HCT116 (cell line): ENCODE measurements at regions not wholly inside any gene's neighbourhood (a gene's known extent, or its start where the extent isn't known, plus 50 kb on each side); places are given as distances from the start of the nearest gene placed in this dataset.

Experiments used
- ATAC-seq: fragments of 200-7000 bp; cut with Tn5 transposase; 2 replicates; pipeline ENCODE4 v1.9.1; 2020; ENCODE audit warnings: mild to moderate bottlenecking, moderate library complexity
- BruUV-seq: library from RNA; stranded (reverse); fragments of 400-500 nt; replicated peaks from 2 replicates; lab custom pipeline; 2021; lab: Mats Ljungman, UMichigan
- CTCF ChIA-PET: fragments of 300-600 bp; sonication (Branson Sonifier 250); formaldehyde crosslinking; loops from one replicate; lab custom pipeline; 2021; ENCODE audit warnings: antibody characterized with exemption; lab: Charles Lee
- POLR2A ChIA-PET: fragments of 300-600, 350-600 bp; sonication (Branson Sonifier 250); formaldehyde crosslinking; loops from one replicate; lab custom pipeline; 2021; ENCODE audit warnings: antibody characterized with exemption; lab: Charles Lee
- RAD21 ChIA-PET, 2 experiments: fragments of 300-600 bp; sonication (Branson Sonifier 250); formaldehyde crosslinking; loops; one replicate each; lab custom pipeline; 2023; ENCODE audit warnings: low total read pairs in 2 of 2; ENCODE audit not compliant: uncharacterized antibody in 2 of 2, unreplicated experiment in 2 of 2, low non-redundant PET in 1 of 2; lab: Charles Lee
- DNase-seq: peaks from one replicate; pipeline ENCODE4 v3.0.0-alpha.2; 2010; ENCODE audit warnings: low read depth, low spot score
- H2AFZ ChIP-seq: fragments of 200-600 bp; shearing (Covaris generic), sonication (generic); 2 replicates; pipeline ENCODE4 v1.6.1; 2017; ENCODE audit warnings: low read depth, mixed run types, mixed read lengths, antibody characterized with exemption, low read length; ENCODE audit not compliant: poor library complexity, severe bottlenecking
- H3K27ac ChIP-seq: 2 replicates; pipeline ENCODE4 v1.5.1; 2012; ENCODE audit warnings: low read depth, low read length
- H3K27me3 ChIP-seq: fragments of 200-600 bp; sonication (generic); 2 replicates; pipeline ENCODE4 v1.6.1; 2016; ENCODE audit warnings: mixed run types, low read length, mixed read lengths; ENCODE audit not compliant: insufficient read depth
- H3K36me3 ChIP-seq, 2 experiments: fragments of 200-500 bp in 1 of 2; fragments of 200-600 bp in 1 of 2; sonication (Bioruptor generic) in 1 of 2; sonication (generic) in 1 of 2; 2 replicates each; pipeline versions ENCODE4 v1.5.1 to v1.6.1; 2014 to 2016; ENCODE audit warnings: low read length in 2 of 2, inconsistent platforms in 1 of 2, mixed read lengths in 1 of 2, mixed run types in 1 of 2; ENCODE audit not compliant: insufficient read depth in 2 of 2, control insufficient read depth in 1 of 2
- H3K4me1 ChIP-seq, 2 experiments: fragments of 200-600 bp in 1 of 2; sonication (generic) in 1 of 2; 2 replicates each; pipeline versions ENCODE4 v1.5.1 to v1.6.1; 2012 to 2017; ENCODE audit warnings: low read length in 2 of 2, inconsistent platforms in 1 of 2, mild to moderate bottlenecking in 1 of 2, mixed read lengths in 1 of 2, mixed run types in 1 of 2, moderate library complexity in 1 of 2; ENCODE audit not compliant: insufficient read depth in 2 of 2, control insufficient read depth in 1 of 2
- H3K4me2 ChIP-seq: fragments of 200-600 bp; sonication (generic); 2 replicates; pipeline ENCODE4 v1.6.1; 2017; ENCODE audit warnings: mixed run types, low read length, mixed read lengths
- H3K4me3 ChIP-seq, 2 experiments: fragments of 200-600 bp in 1 of 2; sonication (generic) in 1 of 2; replicated peaks in 1 of 2; 2 replicates each; pipeline ENCODE4 v1.5.1; 2011 to 2016; ENCODE audit warnings: low read length in 2 of 2, control low read depth in 1 of 2, low read depth in 1 of 2, mild to moderate bottlenecking in 1 of 2, mixed read lengths in 1 of 2, mixed run types in 1 of 2
- H3K79me2 ChIP-seq: fragments of 200-600 bp; sonication (generic); 2 replicates; pipeline ENCODE4 v1.6.1; 2017; ENCODE audit warnings: mild to moderate bottlenecking, mixed run types, low read length, moderate library complexity, mixed read lengths; ENCODE audit not compliant: insufficient read depth
- H3K9ac ChIP-seq: fragments of 200-600 bp; sonication (generic); 2 replicates; pipeline ENCODE4 v1.6.1; 2016; ENCODE audit warnings: low read length, mixed read lengths
- H3K9me2 ChIP-seq: fragments of 200-600 bp; sonication (generic), shearing (Covaris generic); 2 replicates; pipeline ENCODE4 v1.6.1; 2017; ENCODE audit warnings: mixed run types, mild to moderate bottlenecking, moderate library complexity; ENCODE audit not compliant: insufficient read depth
- H3K9me3 ChIP-seq, 2 experiments: fragments of 200-500 bp in 1 of 2; fragments of 200-600 bp in 1 of 2; sonication (Bioruptor generic) in 1 of 2; sonication (generic) in 1 of 2; 2 replicates each; pipeline ENCODE4 v1.6.1; 2014 to 2017; ENCODE audit warnings: low read length in 2 of 2, mixed read lengths in 2 of 2, inconsistent platforms in 1 of 2, low read depth in 1 of 2, mild to moderate bottlenecking in 1 of 2, mixed run types in 1 of 2, moderate library complexity in 1 of 2; ENCODE audit not compliant: control insufficient read depth in 1 of 2, insufficient read depth in 1 of 2
- H4K20me1 ChIP-seq: fragments of 200-600 bp; sonication (generic), shearing (Covaris generic); 2 replicates; pipeline ENCODE4 v1.6.1; 2017; ENCODE audit warnings: mixed run types, mild to moderate bottlenecking, moderate library complexity; ENCODE audit not compliant: insufficient read depth
- CBX3 ChIP-seq: IDR thresholded peaks from 2 replicates; pipeline ENCODE4 v1.6.1; 2012; ENCODE audit warnings: low read depth
- CEBPB ChIP-seq: IDR thresholded peaks from 2 replicates; pipeline ENCODE4 v1.6.1; 2012; ENCODE audit warnings: low read depth
- EGR1 ChIP-seq: IDR thresholded peaks from 2 replicates; pipeline ENCODE4 v1.6.1; 2012; ENCODE audit warnings: low read depth
- ELF1 ChIP-seq: IDR thresholded peaks from 2 replicates; pipeline ENCODE4 v1.6.1; 2012; ENCODE audit warnings: low read depth, borderline replicate concordance
- EZH2 ChIP-seq: fragments of 200-600 bp; sonication (generic); IDR thresholded peaks from 2 replicates; pipeline ENCODE4 v1.6.1; 2017; ENCODE audit warnings: antibody characterized with exemption, mixed run types
- EZH2phosphoT487 ChIP-seq: fragments of 200-600 bp; IDR thresholded peaks from 2 replicates; pipeline ENCODE4 v1.6.1; 2018; ENCODE audit warnings: antibody characterized with exemption, borderline replicate concordance
- FOSL1 ChIP-seq: IDR thresholded peaks from 2 replicates; pipeline ENCODE4 v1.6.1; 2012; ENCODE audit warnings: low read depth
- JUND ChIP-seq: IDR thresholded peaks from 2 replicates; pipeline ENCODE4 v1.6.1; 2012
- POLR2A ChIP-seq: IDR thresholded peaks from 2 replicates; pipeline ENCODE4 v1.7.0; 2011; ENCODE audit warnings: borderline replicate concordance; ENCODE audit not compliant: insufficient read depth, insufficient read length; ENCODE audit errors: extremely low read depth
- POLR2AphosphoS5 ChIP-seq: IDR thresholded peaks from 2 replicates; pipeline ENCODE4 v1.6.1; 2011; ENCODE audit warnings: mild to moderate bottlenecking, low read depth, low read length, moderate library complexity
- RAD21 ChIP-seq: IDR thresholded peaks from 2 replicates; pipeline ENCODE4 v1.6.1; 2012; ENCODE audit warnings: low read depth, mild to moderate bottlenecking
- SIN3A ChIP-seq: IDR thresholded peaks from 2 replicates; pipeline ENCODE4 v1.6.1; 2012; ENCODE audit warnings: low read depth
- SP1 ChIP-seq: IDR thresholded peaks from 2 replicates; pipeline ENCODE4 v1.6.1; 2012; ENCODE audit warnings: low read depth
- YY1 ChIP-seq: IDR thresholded peaks from 2 replicates; pipeline ENCODE4 v1.6.1; 2011; ENCODE audit warnings: low read length, low read depth, moderate library complexity, mild to moderate bottlenecking; ENCODE audit not compliant: insufficient replicate concordance; ENCODE audit errors: extremely low read depth
- ZFX ChIP-seq: fragments of 450-650 bp; IDR thresholded peaks from 2 replicates; pipeline ENCODE4 v1.6.1; 2017
- ZNF274 ChIP-seq: fragments of 200-500 bp; sonication (Bioruptor generic); IDR thresholded peaks from 2 replicates; pipeline ENCODE4 v1.6.1; 2014; ENCODE audit warnings: mild to moderate bottlenecking, low read depth, low read length, inconsistent platforms
- intact Hi-C: fragments of 100-400 bp; cut with micrococcal nuclease; formaldehyde crosslinking; loops from 2 replicates; pipeline ENCODE4 v1.10.0; 2022
- TF ChIP-seq, protein P1 (sequence below): IDR thresholded peaks from 2 replicates; pipeline ENCODE4 v1.6.1; 2012; ENCODE audit warnings: low read depth
- TF ChIP-seq, protein P2 (sequence below): IDR thresholded peaks from 2 replicates; pipeline ENCODE4 v1.6.1; 2012
- TF ChIP-seq, protein P3 (sequence below), 3 experiments: fragments of 200-600 bp in 1 of 3; sonication (generic) in 1 of 3; IDR thresholded peaks in 2 of 3; conservative IDR thresholded peaks in 1 of 3; 2 replicates each; pipeline ENCODE4 v1.5.1; 2012 to 2017; ENCODE audit warnings: low read depth in 2 of 3, low read length in 2 of 3, antibody characterized with exemption in 1 of 3, borderline replicate concordance in 1 of 3, control low read depth in 1 of 3, mild to moderate bottlenecking in 1 of 3, mixed read lengths in 1 of 3, mixed run types in 1 of 3, moderate library complexity in 1 of 3; ENCODE audit not compliant: insufficient read depth in 1 of 3
- TF ChIP-seq, protein P4 (sequence below): IDR thresholded peaks from 2 replicates; pipeline ENCODE4 v1.6.1; 2012

DNA sequence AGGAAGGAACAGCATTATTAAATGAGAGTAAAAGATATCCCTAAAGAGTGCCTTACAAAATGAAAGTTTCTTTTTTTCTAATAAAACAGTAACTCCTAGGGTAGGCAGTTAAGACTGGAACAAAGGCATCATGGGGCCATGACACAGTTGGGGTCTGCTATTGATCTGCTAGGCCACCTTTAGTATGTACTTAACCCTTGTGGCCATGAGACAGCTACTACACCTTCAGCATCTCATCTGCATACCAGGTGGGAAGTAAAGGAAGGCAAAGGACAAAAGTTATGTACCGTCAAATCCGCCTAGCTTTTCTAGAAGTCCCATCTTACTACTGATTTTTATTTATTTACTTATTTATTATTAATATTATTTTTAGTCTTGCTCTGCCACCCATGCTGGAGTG is 93.8 kb upstream of the FHIT start:
- TF ChIP-seq, protein P1, sequence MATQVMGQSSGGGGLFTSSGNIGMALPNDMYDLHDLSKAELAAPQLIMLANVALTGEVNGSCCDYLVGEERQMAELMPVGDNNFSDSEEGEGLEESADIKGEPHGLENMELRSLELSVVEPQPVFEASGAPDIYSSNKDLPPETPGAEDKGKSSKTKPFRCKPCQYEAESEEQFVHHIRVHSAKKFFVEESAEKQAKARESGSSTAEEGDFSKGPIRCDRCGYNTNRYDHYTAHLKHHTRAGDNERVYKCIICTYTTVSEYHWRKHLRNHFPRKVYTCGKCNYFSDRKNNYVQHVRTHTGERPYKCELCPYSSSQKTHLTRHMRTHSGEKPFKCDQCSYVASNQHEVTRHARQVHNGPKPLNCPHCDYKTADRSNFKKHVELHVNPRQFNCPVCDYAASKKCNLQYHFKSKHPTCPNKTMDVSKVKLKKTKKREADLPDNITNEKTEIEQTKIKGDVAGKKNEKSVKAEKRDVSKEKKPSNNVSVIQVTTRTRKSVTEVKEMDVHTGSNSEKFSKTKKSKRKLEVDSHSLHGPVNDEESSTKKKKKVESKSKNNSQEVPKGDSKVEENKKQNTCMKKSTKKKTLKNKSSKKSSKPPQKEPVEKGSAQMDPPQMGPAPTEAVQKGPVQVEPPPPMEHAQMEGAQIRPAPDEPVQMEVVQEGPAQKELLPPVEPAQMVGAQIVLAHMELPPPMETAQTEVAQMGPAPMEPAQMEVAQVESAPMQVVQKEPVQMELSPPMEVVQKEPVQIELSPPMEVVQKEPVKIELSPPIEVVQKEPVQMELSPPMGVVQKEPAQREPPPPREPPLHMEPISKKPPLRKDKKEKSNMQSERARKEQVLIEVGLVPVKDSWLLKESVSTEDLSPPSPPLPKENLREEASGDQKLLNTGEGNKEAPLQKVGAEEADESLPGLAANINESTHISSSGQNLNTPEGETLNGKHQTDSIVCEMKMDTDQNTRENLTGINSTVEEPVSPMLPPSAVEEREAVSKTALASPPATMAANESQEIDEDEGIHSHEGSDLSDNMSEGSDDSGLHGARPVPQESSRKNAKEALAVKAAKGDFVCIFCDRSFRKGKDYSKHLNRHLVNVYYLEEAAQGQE = no peak
- TF ChIP-seq ELF1 = no peak
- TF ChIP-seq SIN3A = no peak
- no peak for TF ChIP-seq SP1
- no peak for TF ChIP-seq POLR2A
- no peak for TF ChIP-seq CBX3
- no peak for TF ChIP-seq ZNF274
- TF ChIP-seq JUND = no peak
- TF ChIP-seq RAD21 = no peak
- TF ChIP-seq, protein P2, sequence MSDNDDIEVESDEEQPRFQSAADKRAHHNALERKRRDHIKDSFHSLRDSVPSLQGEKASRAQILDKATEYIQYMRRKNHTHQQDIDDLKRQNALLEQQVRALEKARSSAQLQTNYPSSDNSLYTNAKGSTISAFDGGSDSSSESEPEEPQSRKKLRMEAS = no peak
- TF ChIP-seq EGR1 = no peak
- no peak for TF ChIP-seq POLR2AphosphoS5
- no peak for TF ChIP-seq EZH2phosphoT487
- no peak for TF ChIP-seq CEBPB
- TF ChIP-seq, protein P3, sequence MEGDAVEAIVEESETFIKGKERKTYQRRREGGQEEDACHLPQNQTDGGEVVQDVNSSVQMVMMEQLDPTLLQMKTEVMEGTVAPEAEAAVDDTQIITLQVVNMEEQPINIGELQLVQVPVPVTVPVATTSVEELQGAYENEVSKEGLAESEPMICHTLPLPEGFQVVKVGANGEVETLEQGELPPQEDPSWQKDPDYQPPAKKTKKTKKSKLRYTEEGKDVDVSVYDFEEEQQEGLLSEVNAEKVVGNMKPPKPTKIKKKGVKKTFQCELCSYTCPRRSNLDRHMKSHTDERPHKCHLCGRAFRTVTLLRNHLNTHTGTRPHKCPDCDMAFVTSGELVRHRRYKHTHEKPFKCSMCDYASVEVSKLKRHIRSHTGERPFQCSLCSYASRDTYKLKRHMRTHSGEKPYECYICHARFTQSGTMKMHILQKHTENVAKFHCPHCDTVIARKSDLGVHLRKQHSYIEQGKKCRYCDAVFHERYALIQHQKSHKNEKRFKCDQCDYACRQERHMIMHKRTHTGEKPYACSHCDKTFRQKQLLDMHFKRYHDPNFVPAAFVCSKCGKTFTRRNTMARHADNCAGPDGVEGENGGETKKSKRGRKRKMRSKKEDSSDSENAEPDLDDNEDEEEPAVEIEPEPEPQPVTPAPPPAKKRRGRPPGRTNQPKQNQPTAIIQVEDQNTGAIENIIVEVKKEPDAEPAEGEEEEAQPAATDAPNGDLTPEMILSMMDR (IDR thresholded peaks at IDR 0.05 in 2 of 3, conservative IDR thresholded peaks at IDR 0.05 in 1 of 3; ENCODE audit: borderline replicate concordance in 1 of 3, insufficient read depth in 1 of 3, low read depth in 2 of 3, low read length in 2 of 3) = no peak
- no peak for TF ChIP-seq YY1
- no peak for TF ChIP-seq EZH2
- TF ChIP-seq, protein P4, sequence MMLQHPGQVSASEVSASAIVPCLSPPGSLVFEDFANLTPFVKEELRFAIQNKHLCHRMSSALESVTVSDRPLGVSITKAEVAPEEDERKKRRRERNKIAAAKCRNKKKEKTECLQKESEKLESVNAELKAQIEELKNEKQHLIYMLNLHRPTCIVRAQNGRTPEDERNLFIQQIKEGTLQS = no peak
- TF ChIP-seq FOSL1 = no peak
- TF ChIP-seq ZFX = no peak
- CTCF ChIA-PET = no interaction called here
- RAD21 ChIA-PET = no interaction called here

More for the DNA sequence above, 93.8 kb upstream of the FHIT start:
- H3K4me3 ChIP-seq = no peak overlapping the region
- H3K9me3 ChIP-seq = no peaks in the 10 kb centered on the region
- POLR2A ChIA-PET = no interaction called here
- intact Hi-C loops = no loop called here
- no peak overlapping the region for H2AFZ ChIP-seq
- no peak overlapping the region for H3K27ac ChIP-seq
- H4K20me1 ChIP-seq = no peaks in the 10 kb centered on the region
- BruUV-seq = no TSS peak
- H3K36me3 ChIP-seq = no peaks in the 10 kb centered on the region
- no peaks in the 10 kb centered on the region for H3K4me1 ChIP-seq
- H3K9ac ChIP-seq = no peak overlapping the region
- ATAC-seq = no peak
- DNase-seq = no peak
- H3K9me2 ChIP-seq = no peaks in the 10 kb centered on the region
- no peaks in the 10 kb centered on the region; the same call in 1 of the 2 replicates for H3K27me3 ChIP-seq
- no peaks in the 10 kb centered on the region for H3K79me2 ChIP-seq
- no peak overlapping the region for H3K4me2 ChIP-seq
